GM23248 (cell line): ENCODE measurements at regions not wholly inside any gene's neighbourhood (a gene's known extent, or its start where the extent isn't known, plus 50 kb on each side); places are given as distances from the start of the nearest gene placed in this dataset.

Experiments used
- EZH2 ChIP-seq: fragments of 200-600 bp; sonication (generic); IDR thresholded peaks from 2 replicates; pipeline ENCODE4 v1.6.1; 2018; ENCODE audit warnings: antibody characterized with exemption, mild to moderate bottlenecking; ENCODE audit not compliant: insufficient read depth, poor library complexity, severe bottlenecking
- EZH2phosphoT487 ChIP-seq: fragments of 200-600 bp; sonication (generic); IDR thresholded peaks from 2 replicates; pipeline ENCODE4 v1.6.1; 2018; ENCODE audit warnings: antibody characterized with exemption, moderate library complexity, mild to moderate bottlenecking, low read depth; ENCODE audit not compliant: insufficient read depth

DNA sequence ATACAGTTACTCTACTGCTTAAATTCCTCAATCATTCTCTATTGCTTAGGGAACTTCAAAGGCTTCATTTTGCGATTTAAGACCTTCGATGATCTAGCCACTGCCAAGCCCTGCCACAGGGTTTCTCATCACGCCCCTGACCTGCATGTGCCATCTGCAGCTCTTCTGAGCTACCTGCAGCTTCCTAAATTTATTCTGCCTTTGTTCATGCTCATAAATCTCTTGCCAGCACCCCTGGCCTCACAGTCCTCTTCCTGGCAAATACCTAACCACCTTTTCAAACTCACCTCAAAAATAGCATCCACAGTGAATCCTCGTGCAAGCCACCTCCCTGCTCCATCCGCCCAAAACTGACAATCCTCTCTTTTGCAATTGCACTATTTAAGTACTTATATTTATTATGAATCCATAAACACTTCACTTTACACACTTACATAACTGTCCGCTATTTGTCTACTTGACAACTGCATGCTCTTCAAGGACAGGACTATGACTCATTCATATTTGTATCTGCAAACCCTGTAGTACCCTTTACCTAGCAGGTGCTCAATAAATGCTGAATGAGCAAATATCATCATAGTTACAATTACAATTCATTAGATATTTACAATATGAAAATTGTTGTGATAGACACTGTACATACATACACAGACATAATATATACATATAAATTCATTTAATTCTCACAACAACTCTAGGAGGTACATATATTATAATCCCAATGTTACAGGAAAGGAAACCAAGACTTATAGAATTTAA, 280.0 kb upstream of the RASGEF1B start:
- TF ChIP-seq EZH2phosphoT487, result no peak
- no peak for TF ChIP-seq EZH2
